RWPE1 (cell line): ENCODE measurements at regions not wholly inside any gene's neighbourhood (a gene's known extent, or its start where the extent isn't known, plus 50 kb on each side); places are given as distances from the start of the nearest gene placed in this dataset.

Source experiments
- CTCF ChIA-PET: fragments of 350-600 bp; sonication (Branson Sonifier 250); formaldehyde crosslinking; extraction: SDS; loops from one replicate; lab custom pipeline; 2021; lab: Yijun Ruan, JAX
- POLR2A ChIA-PET: fragments of 400-600 bp; formaldehyde crosslinking; extraction: SDS; loops from one replicate; lab custom pipeline; 2020; ENCODE audit warnings: antibody characterized with exemption; ENCODE audit not compliant: low non-redundant PET; lab: Yijun Ruan, JAX
- DNase-seq: peaks from one replicate; pipeline ENCODE4 v3.0.0; 2012; ENCODE audit warnings: low spot score
- H3K27ac ChIP-seq: fragments of 450-650 bp; 2 replicates; pipeline ENCODE4 v1.5.1; 2017
- TF ChIP-seq, protein P1 (sequence below): fragments of 450-650 bp; conservative IDR thresholded peaks from 2 replicates; pipeline ENCODE4 v1.5.1; 2017; ENCODE audit warnings: low read depth, mild to moderate bottlenecking

GRCh38 chr17:27403480-27404005 lies 52.7 kb upstream of the KSR1 start:
- DNase-seq = no peak
- ChIA-PET POLR2A (no interaction called here), CTCF (interaction anchor here (0.8 kb wide), 1 partner anchor 200 kb away, joined by 4 read pairs; no protein-coding TSS in a partner anchor)
- no peak overlapping the region for H3K27ac ChIP-seq
- TF ChIP-seq, protein P1, sequence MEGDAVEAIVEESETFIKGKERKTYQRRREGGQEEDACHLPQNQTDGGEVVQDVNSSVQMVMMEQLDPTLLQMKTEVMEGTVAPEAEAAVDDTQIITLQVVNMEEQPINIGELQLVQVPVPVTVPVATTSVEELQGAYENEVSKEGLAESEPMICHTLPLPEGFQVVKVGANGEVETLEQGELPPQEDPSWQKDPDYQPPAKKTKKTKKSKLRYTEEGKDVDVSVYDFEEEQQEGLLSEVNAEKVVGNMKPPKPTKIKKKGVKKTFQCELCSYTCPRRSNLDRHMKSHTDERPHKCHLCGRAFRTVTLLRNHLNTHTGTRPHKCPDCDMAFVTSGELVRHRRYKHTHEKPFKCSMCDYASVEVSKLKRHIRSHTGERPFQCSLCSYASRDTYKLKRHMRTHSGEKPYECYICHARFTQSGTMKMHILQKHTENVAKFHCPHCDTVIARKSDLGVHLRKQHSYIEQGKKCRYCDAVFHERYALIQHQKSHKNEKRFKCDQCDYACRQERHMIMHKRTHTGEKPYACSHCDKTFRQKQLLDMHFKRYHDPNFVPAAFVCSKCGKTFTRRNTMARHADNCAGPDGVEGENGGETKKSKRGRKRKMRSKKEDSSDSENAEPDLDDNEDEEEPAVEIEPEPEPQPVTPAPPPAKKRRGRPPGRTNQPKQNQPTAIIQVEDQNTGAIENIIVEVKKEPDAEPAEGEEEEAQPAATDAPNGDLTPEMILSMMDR = no peak

GRCh38 chr17:27404676-27405075 lies 51.6 kb upstream of the KSR1 start:
- POLR2A ChIA-PET = no interaction called here
- TF ChIP-seq, protein P1 = no peak
- no peak for DNase-seq
- CTCF ChIA-PET = no interaction called here
- H3K27ac ChIP-seq = no peak overlapping the region
